ENCODE measurements at regions not wholly inside any gene's neighbourhood (a gene's known extent, or its start where the extent isn't known, plus 50 kb on each side); places are given as distances from the start of the nearest gene placed in this dataset.

DNA sequence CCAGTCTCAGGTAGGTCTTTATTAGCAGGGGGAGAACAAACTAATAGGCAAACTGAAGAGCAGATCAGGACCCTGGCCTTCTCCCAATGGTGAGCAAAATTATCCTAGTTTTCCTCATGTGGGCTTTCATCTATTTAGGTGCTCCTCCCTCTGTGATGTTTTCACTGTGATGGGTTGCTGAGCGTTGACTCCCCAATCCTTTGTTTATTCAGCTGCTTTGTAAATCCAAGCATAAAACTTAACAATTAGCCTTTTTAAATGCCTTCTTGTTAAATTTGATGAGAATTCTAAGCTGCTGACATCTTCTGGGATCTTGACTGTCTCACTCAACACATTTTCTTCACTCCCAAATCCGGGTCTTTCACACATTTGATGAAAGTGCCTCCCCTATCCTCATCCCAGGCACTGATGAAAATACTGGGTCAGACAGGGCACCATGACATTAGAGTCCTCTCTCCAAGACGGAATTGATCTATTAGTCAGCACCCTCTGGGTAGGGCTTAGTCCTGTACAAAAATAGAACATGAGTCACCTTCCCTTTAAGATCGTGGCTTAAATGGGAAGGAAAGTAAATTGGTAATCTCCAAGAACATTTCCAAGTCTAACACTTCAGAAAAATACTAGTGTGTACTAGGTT is 199.3 kb upstream of the ISX start:
- no peak overlapping the region for H3K27ac ChIP-seq (ENCODE audit: control insufficient read depth, insufficient read depth, low read length)
- no peaks in the 10 kb centered on the region for H3K4me1 ChIP-seq (ENCODE audit: control insufficient read depth, extremely low read depth, insufficient read depth, low read length)
- TF ChIP-seq EZH2 (IDR thresholded peaks at IDR 0.05; ENCODE audit: low read length), result no peak
- TF ChIP-seq, protein P1, sequence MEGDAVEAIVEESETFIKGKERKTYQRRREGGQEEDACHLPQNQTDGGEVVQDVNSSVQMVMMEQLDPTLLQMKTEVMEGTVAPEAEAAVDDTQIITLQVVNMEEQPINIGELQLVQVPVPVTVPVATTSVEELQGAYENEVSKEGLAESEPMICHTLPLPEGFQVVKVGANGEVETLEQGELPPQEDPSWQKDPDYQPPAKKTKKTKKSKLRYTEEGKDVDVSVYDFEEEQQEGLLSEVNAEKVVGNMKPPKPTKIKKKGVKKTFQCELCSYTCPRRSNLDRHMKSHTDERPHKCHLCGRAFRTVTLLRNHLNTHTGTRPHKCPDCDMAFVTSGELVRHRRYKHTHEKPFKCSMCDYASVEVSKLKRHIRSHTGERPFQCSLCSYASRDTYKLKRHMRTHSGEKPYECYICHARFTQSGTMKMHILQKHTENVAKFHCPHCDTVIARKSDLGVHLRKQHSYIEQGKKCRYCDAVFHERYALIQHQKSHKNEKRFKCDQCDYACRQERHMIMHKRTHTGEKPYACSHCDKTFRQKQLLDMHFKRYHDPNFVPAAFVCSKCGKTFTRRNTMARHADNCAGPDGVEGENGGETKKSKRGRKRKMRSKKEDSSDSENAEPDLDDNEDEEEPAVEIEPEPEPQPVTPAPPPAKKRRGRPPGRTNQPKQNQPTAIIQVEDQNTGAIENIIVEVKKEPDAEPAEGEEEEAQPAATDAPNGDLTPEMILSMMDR (optimal IDR thresholded peaks at IDR 0.05 in 1 of 3, IDR thresholded peaks at IDR 0.05 in 1 of 3, conservative IDR thresholded peaks at IDR 0.05 in 1 of 3; ENCODE audit: extremely low read depth in 1 of 3, insufficient read depth in 2 of 3, low read length in 3 of 3), result no peak
- H3K9ac ChIP-seq (ENCODE audit: control insufficient read depth, extremely low read depth, insufficient read depth, low read length), result no peak overlapping the region
- H3K4me2 ChIP-seq (ENCODE audit: control insufficient read depth, extremely low read depth, insufficient read depth, low read depth, low read length), result peak overlapping the region; percentile 7
- H3K36me3 ChIP-seq (ENCODE audit: control insufficient read depth in 2 of 2, extremely low read depth in 1 of 2, insufficient read depth in 2 of 2, low read length in 2 of 2), result no peaks in the 10 kb centered on the region
- no peak overlapping the region for H3K4me3 ChIP-seq (ENCODE audit: control insufficient read depth in 2 of 3, extremely low read depth in 1 of 3, insufficient read depth in 2 of 3, low read depth in 1 of 3, low read length in 3 of 3)
- H3K9me1 ChIP-seq (ENCODE audit: control insufficient read depth, extremely low read depth, insufficient read depth, low read length), result no peaks in the 10 kb centered on the region
- H4K20me1 ChIP-seq (ENCODE audit: control insufficient read depth, extremely low read depth, insufficient read depth, low read length), result no peaks in the 10 kb centered on the region
- dilution Hi-C loops (cut with MboI; ENCODE audit: extremely low pct_ligation_motif_present, low sequenced_read_pairs), result no loop called here
- no peaks in the 10 kb centered on the region for H3K9me3 ChIP-seq (ENCODE audit: control insufficient read depth, low read depth, low read length)
- DNase-seq (ENCODE audit: low read depth, low spot score), result no peak
- FAIRE-seq, result peak; percentile 56
- no peaks in the 10 kb centered on the region for H3K27me3 ChIP-seq (ENCODE audit: control insufficient read depth, extremely low read depth, insufficient read depth, low read length)
- no peaks in the 10 kb centered on the region for H3K79me2 ChIP-seq (ENCODE audit: control insufficient read depth, insufficient read depth, low read length)
- H2AFZ ChIP-seq (ENCODE audit: control insufficient read depth, low read length), result no peak overlapping the region

DNA sequence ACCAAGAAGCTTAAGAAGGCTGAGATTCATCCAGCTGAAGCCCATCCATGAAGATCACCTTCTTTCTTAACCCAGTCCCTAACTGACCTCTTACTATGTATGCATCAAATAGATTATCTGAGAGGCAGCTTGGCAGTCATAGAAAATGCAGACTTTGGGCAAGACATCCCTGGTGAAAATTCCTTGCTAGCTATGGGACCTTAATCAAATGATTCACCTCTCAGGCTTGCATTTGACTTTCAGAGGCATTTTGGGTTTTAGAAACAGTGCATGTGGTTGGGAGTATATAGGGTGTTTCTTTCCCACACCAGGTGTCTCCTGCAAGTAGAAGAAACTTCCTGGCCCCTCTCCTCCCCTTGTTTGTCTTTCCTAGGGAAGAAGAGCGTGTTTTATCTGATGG is 188.5 kb upstream of the ISX start:
- H3K4me3 ChIP-seq (ENCODE audit: control insufficient read depth in 2 of 3, extremely low read depth in 1 of 3, insufficient read depth in 2 of 3, low read depth in 1 of 3, low read length in 3 of 3), result no peak overlapping the region
- no peaks in the 10 kb centered on the region for H3K9me1 ChIP-seq (ENCODE audit: control insufficient read depth, extremely low read depth, insufficient read depth, low read length)
- H4K20me1 ChIP-seq (ENCODE audit: control insufficient read depth, extremely low read depth, insufficient read depth, low read length), result no peaks in the 10 kb centered on the region
- TF ChIP-seq EZH2 (IDR thresholded peaks at IDR 0.05; ENCODE audit: low read length), result no peak
- TF ChIP-seq, protein P1 (optimal IDR thresholded peaks at IDR 0.05 in 1 of 3, IDR thresholded peaks at IDR 0.05 in 1 of 3, conservative IDR thresholded peaks at IDR 0.05 in 1 of 3; ENCODE audit: extremely low read depth in 1 of 3, insufficient read depth in 2 of 3, low read length in 3 of 3), result no peak
- dilution Hi-C loops (cut with MboI; ENCODE audit: extremely low pct_ligation_motif_present, low sequenced_read_pairs), result no loop called here
- no peaks in the 10 kb centered on the region for H3K27me3 ChIP-seq (ENCODE audit: control insufficient read depth, extremely low read depth, insufficient read depth, low read length)
- H3K9ac ChIP-seq (ENCODE audit: control insufficient read depth, extremely low read depth, insufficient read depth, low read length), result no peak overlapping the region
- H3K27ac ChIP-seq (ENCODE audit: control insufficient read depth, insufficient read depth, low read length), result no peak overlapping the region
- no peak for FAIRE-seq
- H3K4me1 ChIP-seq (ENCODE audit: control insufficient read depth, extremely low read depth, insufficient read depth, low read length), result peaks cover 2% of the 10 kb centered on the region
- H3K9me3 ChIP-seq (ENCODE audit: control insufficient read depth, low read depth, low read length), result no peaks in the 10 kb centered on the region
- H3K36me3 ChIP-seq (ENCODE audit: control insufficient read depth in 2 of 2, extremely low read depth in 1 of 2, insufficient read depth in 2 of 2, low read length in 2 of 2), result no peaks in the 10 kb centered on the region
- no peak overlapping the region for H3K4me2 ChIP-seq (ENCODE audit: control insufficient read depth, extremely low read depth, insufficient read depth, low read depth, low read length)
- no peak for DNase-seq (ENCODE audit: low read depth, low spot score)
- no peaks in the 10 kb centered on the region for H3K79me2 ChIP-seq (ENCODE audit: control insufficient read depth, insufficient read depth, low read length)
- no peak overlapping the region for H2AFZ ChIP-seq (ENCODE audit: control insufficient read depth, low read length)

Data from keratinocyte (primary cell).